Panc1 (cell line): ENCODE measurements at regions not wholly inside any gene's neighbourhood (a gene's known extent, or its start where the extent isn't known, plus 50 kb on each side); places are given as distances from the start of the nearest gene placed in this dataset.
A peak's percentile ranks its signal among the peaks of the same experiment; 100 is the strongest.
"Not testable (repeated sequence)": the region's sequence is repeated elsewhere in the genome, so short reads cannot be mapped to it uniquely, and the experiment has no call there.

ENCODE experiments used
- ATAC-seq: fragments of 200-7000 bp; cut with Tn5 transposase; 2 replicates; pipeline ENCODE4 v1.9.1; 2020; ENCODE audit warnings: mild to moderate bottlenecking, moderate library complexity
- BruUV-seq: library from RNA; stranded (reverse); fragments of 400-500 nt; replicated peaks from 2 replicates; lab custom pipeline; 2021; lab: Mats Ljungman, UMichigan
- CTCF ChIA-PET: fragments of 300-600 bp; sonication (Branson Sonifier 250); formaldehyde crosslinking; loops from one replicate; lab custom pipeline; 2022; ENCODE audit warnings: antibody characterized with exemption; lab: Charles Lee
- POLR2A ChIA-PET: fragments of 300-600 bp; sonication (Branson Sonifier 250); formaldehyde crosslinking; loops from one replicate; lab custom pipeline; 2022; ENCODE audit warnings: antibody characterized with exemption; lab: Charles Lee
- DNase-seq: peaks from one replicate; pipeline ENCODE4 v3.0.0-alpha.2; 2010; ENCODE audit warnings: low read depth, low spot score
- H3K27ac ChIP-seq: 2 replicates; pipeline ENCODE4 v1.5.1; 2011; ENCODE audit warnings: mild to moderate bottlenecking, low read length, inconsistent platforms
- H3K27me3 ChIP-seq: fragments of 200-500 bp; sonication (Bioruptor generic); 2 replicates; pipeline ENCODE4 v1.6.0; 2014; ENCODE audit warnings: low read length, inconsistent platforms; ENCODE audit not compliant: control insufficient read depth, insufficient read depth
- H3K36me3 ChIP-seq: fragments of 200-500 bp; sonication (Bioruptor generic); 2 replicates; pipeline ENCODE4 v1.5.1; 2014; ENCODE audit warnings: inconsistent platforms, mild to moderate bottlenecking, low read length, moderate library complexity; ENCODE audit not compliant: control insufficient read depth, insufficient read depth
- H3K4me1 ChIP-seq: 2 replicates; pipeline ENCODE4 v1.5.1; 2011; ENCODE audit warnings: inconsistent platforms, mild to moderate bottlenecking, low read length, moderate library complexity; ENCODE audit not compliant: control insufficient read depth, insufficient read depth
- H3K4me3 ChIP-seq, 2 experiments: 2 replicates each; pipeline ENCODE4 v1.5.1; 2011 to 2012; ENCODE audit warnings: low read depth in 2 of 2, low read length in 2 of 2, mild to moderate bottlenecking in 2 of 2, inconsistent platforms in 1 of 2, moderate library complexity in 1 of 2
- H3K9me3 ChIP-seq: fragments of 200-500 bp; sonication (Bioruptor generic); 2 replicates; pipeline ENCODE4 v1.5.1; 2014; ENCODE audit warnings: low read depth, mild to moderate bottlenecking, inconsistent platforms, low read length, moderate library complexity; ENCODE audit not compliant: control insufficient read depth, insufficient read depth
- CTCF ChIP-seq: fragments of 450-650 bp; IDR thresholded peaks from 2 replicates; pipeline ENCODE4 v1.5.1; 2017; ENCODE audit warnings: mild to moderate bottlenecking
- POLR2AphosphoS5 ChIP-seq: IDR thresholded peaks from 2 replicates; pipeline ENCODE4 v1.6.1; 2012; ENCODE audit warnings: mild to moderate bottlenecking, low read depth, low read length, moderate library complexity
- REST ChIP-seq, 2 experiments: IDR thresholded peaks; 2 replicates each; pipeline ENCODE4 v1.6.1; 2011 to 2012; ENCODE audit warnings: low read depth in 2 of 2, control low read depth in 1 of 2, low read length in 1 of 2, mild to moderate bottlenecking in 1 of 2, moderate library complexity in 1 of 2; ENCODE audit not compliant: insufficient read depth in 1 of 2
- SIN3A ChIP-seq: IDR thresholded peaks from 2 replicates; pipeline ENCODE4 v1.6.1; 2012; ENCODE audit warnings: low read depth, mild to moderate bottlenecking, low read length, moderate library complexity, borderline replicate concordance; ENCODE audit not compliant: insufficient read depth
- TCF7L2 ChIP-seq: IDR thresholded peaks from 2 replicates; pipeline ENCODE4 v1.6.1; 2011; ENCODE audit warnings: mild to moderate bottlenecking, low read depth, low read length, inconsistent platforms
- in situ Hi-C: cut with HindIII; loops from 2 replicates; pipeline ENCODE4 v1.10.0; 2016; ENCODE audit warnings: low sequenced_read_pairs, low pct_unique_long_range_greater_than_20kb
- intact Hi-C: fragments of 100-400 bp; cut with micrococcal nuclease; formaldehyde crosslinking; loops from one replicate; pipeline ENCODE4 v1.10.0; 2022; ENCODE audit not compliant: unreplicated experiment

- TF ChIP-seq POLR2AphosphoS5 (no peak), CTCF (no peak), SIN3A (no peak), REST (IDR thresholded peaks at IDR 0.05; ENCODE audit: insufficient read depth in 1 of 2, low read depth in 2 of 2, low read length in 1 of 2) (no peak), TCF7L2 (no peak)
- Histone ChIP-seq H3K27me3 (no peaks in the 10 kb centered on the region), H3K36me3 (no peaks in the 10 kb centered on the region), H3K4me3 (no peak overlapping the region), H3K4me1 (peaks cover 62% of the 10 kb centered on the region), H3K27ac (peak overlapping the region; percentile 100), H3K9me3 (no peaks in the 10 kb centered on the region)
- CTCF ChIA-PET, result no interaction called here
- intact Hi-C loops, result loop anchor here (5.0 kb wide), 2 partner anchors 46 to 79 kb away; no protein-coding TSS in a partner anchor
- DNase-seq (no peak), ATAC-seq (no peak)
- no TSS peak for BruUV-seq
- POLR2A ChIA-PET, result interaction anchor here (0.6 kb wide), 3 partner anchors 13 to 94 kb away, joined by 4 to 9 read pairs (median 7); no protein-coding TSS in a partner anchor
- in situ Hi-C loops, result no loop called here
These were observed 194.8 kb upstream of the ZNF217 start for GRCh38 chr20:53788253-53789022.

GRCh38 chr20:53787491-53787931 is 193.9 kb upstream of the ZNF217 start:
- peaks cover 60% of the 10 kb centered on the region for H3K4me1 ChIP-seq
- H3K27ac ChIP-seq, result peak overlapping the region; percentile 100
- H3K4me3 ChIP-seq, DNase-seq, H3K27me3 ChIP-seq, in situ Hi-C loops, ATAC-seq, H3K36me3 ChIP-seq, BruUV-seq, H3K9me3 ChIP-seq: not testable (repeated sequence)
- ChIA-PET CTCF (interaction anchor here (0.7 to 1.5 kb wide), 2 partner anchors 60 to 129 kb away, joined by 4 to 6 read pairs; no protein-coding TSS in a partner anchor), POLR2A (interaction anchor here (0.6 to 0.9 kb wide), 6 partner anchors 42 to 157 kb away, joined by 3 to 7 read pairs (median 4); no protein-coding TSS in a partner anchor)
- intact Hi-C loops, result loop anchor here (5.0 kb wide), 2 partner anchors 45 to 80 kb away; no protein-coding TSS in a partner anchor
